GM03348 (cell line): ENCODE measurements at regions not wholly inside any gene's neighbourhood (a gene's known extent, or its start where the extent isn't known, plus 50 kb on each side); places are given as distances from the start of the nearest gene placed in this dataset.

Source experiments
- DNase-seq: peaks from one replicate; pipeline ENCODE4 v3.0.0; 2012; ENCODE audit warnings: low spot score

- no peak for DNase-seq
These were observed 205.1 kb upstream of the CHD1 start for GRCh38 chr5:99133921-99134320.

- no peak for DNase-seq
These were observed 201.1 kb upstream of the CHD1 start for GRCh38 chr5:99129768-99130501.

- DNase-seq, result no peak
These were observed 194.2 kb upstream of the CHD1 start for GRCh38 chr5:99122976-99123375.

DNA sequence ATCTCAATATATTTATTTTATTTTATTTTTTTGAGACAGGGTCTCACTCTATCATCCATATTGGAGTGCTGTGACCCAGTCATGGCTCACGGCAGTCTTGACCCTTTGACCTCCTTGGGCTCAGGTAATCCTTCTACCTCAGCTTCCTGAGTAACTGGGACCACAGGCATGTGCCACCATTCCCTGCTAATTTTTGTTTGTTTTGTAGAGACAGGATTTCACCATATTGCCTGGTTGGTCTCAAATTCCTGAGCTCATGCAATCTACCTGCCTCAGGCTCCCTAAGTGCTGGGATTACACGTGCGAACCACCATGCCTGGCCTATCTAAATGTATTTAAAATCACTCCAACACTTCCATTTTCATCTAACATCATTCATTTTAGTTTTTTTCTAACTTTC is 190.5 kb upstream of the CHD1 start:
- no peak for DNase-seq

DNA sequence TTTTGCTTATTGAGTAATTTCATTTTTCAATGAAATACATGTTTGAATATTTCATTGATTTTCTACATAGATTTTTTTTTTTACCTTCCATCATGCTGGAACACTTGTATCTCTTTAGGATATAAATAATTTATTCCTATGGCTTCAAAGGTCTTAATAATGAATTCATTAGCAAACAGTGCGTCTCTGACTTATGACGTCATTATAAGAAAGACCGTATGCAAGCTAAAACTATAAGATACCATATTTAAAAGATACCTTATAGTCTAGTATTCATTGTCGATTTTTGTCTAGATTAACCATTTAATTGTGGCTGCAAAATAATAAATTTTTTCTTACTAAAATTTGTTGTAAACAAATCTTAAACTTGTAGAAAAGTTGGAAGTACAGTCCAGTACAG is 187.7 kb upstream of the CHD1 start:
- DNase-seq, result no peak

GRCh38 chr5:99109894-99110293 is 181.1 kb upstream of the CHD1 start:
- no peak for DNase-seq

DNA sequence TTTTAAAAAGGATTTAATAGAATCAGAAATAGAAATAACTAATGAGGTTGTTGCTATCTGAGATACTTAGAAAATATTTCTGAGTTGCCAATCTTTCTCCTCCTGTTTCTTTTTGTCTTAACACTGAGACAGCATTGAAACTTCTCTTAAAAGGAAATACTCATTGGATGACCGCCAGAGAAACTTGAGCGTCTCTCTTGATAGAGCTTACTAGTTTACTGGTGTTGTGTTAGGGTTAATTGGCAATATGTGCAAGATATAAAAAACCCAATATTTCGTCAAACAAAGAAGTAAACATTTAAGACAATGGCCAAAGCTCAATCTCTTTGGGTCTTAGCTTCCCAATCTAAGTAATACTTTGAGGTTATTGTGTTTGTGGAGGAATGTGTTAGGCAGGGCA is 176.4 kb upstream of the CHD1 start:
- DNase-seq, result no peak

GRCh38 chr5:99104538-99105132 is 175.8 kb upstream of the CHD1 start:
- peak; percentile 52 for DNase-seq

- DNase-seq, result no peak
These were observed 173.4 kb upstream of the CHD1 start for GRCh38 chr5:99102073-99102697.

- no peak for DNase-seq
These were observed 170.9 kb upstream of the CHD1 start for GRCh38 chr5:99099691-99100090.

GRCh38 chr5:99089822-99090549 is 161.2 kb upstream of the CHD1 start:
- DNase-seq, result no peak

GRCh38 chr5:99088309-99088708 is 159.5 kb upstream of the CHD1 start:
- DNase-seq, result no peak

GRCh38 chr5:99083197-99083596 is 154.4 kb upstream of the CHD1 start:
- no peak for DNase-seq

- DNase-seq, result no peak
These were observed 152.9 kb upstream of the CHD1 start for GRCh38 chr5:99081711-99082110.

DNA sequence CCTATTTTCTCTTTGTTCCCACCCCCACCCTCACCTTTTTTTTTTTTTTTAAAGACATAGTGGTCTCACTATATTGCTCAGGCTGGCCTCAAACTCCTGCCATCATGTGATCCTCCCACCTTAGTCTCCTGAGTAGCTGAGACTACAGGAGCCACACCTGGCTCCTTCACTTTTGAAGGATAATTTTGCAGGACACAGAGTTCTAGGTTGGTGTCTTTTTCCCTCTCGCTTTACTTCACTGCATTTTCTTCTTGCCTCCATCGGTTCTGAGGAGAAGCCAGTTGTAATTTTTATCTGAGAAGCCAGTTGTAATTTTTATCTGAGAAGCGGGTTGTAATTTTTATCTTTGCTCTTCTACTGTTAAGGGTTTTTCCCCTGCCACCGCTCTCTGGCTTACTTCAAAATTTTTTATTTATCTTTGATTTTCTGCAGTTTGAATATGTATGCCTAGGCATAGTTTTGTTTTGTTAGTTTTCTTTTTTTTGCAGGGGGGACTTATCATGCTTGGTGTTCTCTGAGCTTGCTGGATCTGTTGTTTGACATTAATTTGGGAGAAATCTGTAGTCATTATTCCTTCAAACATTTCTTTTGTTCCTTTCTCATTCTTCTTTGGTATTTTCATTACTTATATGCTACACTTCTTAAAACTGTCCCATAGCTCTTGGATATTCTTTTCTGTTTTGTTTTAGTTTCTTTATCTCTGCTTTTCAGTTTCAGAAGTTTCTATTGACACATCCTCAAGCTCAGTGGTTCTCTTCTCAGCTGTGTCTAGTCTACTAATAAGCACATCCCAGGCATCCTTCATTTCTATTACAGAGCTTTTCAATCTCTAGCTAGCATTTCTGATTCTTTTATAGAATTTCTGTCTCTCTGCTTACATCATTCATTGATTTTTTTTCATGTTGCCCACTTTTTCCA is 148.2 kb upstream of the CHD1 start:
- DNase-seq, result no peak

DNA sequence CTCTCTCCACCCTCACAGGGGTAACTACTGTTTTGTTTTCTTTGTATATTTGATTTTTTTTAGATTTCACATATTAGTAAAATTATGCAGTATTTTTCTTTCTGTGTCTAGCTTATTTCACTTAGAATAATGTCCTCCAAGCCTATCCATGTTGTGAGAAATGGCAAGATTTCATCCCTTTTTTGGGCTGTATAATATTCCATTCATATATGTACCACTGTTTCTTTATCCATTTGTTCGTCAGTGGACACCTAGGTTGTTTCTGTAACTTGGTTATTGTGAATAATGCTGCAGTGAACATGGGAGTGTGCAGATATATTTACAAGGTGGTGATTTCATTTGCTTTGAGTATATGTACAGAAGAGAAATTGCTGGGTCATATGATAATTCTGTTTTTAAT is 144.0 kb upstream of the CHD1 start:
- no peak for DNase-seq

DNA sequence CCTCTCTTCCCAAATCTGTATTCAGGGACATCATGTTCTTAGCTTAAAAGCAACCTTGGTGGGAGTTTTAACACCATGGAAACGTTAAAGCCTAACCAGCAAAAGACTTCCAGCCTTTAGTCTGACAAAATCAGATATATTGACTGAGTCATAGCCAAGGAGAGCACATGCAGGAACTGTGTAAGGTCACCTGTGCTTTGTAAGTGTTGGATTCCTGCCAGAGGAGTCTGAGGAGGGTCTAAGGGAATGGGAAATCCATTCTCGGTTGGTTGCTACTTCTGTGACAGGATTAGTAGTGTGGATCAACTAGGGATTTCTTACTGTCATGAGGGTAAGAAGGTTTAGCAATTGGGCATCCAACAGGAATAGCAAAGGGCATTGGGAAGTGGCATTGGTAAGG is 142.0 kb upstream of the CHD1 start:
- DNase-seq, result no peak

GRCh38 chr5:99070362-99070761 is 141.6 kb upstream of the CHD1 start:
- no peak for DNase-seq

- no peak for DNase-seq
These were observed 140.3 kb upstream of the CHD1 start for GRCh38 chr5:99068944-99069650.

DNA sequence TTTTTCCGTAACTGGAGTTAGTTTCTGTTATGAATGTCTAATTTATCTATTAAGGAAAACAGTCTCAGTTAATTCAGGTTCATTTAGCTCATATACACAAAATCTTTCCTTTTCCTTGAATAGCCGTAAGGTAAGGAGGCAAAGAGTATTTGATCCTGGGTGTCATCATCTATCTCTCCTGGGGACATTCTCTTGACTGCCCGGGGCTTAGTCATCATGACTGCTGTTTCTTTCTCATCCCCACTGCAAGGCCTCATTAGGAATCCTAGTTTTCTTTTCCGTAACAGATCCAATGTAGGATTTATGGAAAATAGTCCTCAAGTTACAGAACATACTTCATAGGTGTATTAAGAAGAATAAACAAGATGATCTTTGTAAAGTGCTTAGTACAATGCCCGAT is 134.9 kb upstream of the CHD1 start:
- no peak for DNase-seq

DNA sequence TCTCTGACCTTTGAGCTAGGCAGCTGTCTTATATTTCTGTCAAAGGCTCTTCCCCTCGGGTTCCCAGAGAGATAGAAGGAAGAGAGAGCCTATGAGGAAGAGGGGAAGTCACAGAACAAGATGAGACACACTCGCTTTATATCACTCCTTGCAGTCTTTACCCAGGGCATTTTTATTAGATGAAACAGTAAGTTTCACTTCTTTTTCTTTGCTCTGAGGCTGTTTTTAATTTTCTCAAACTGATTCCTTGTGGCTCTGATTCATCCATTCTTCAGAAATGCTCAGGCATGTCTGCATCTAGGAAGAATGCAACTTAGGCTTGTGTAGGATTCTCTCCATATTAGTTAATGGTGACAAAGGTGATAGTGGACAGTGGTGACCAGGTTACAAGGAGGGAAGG is 132.9 kb upstream of the CHD1 start:
- DNase-seq, result peak; percentile 58
